GM12878 (cell line): ENCODE measurements at regions not wholly inside any gene's neighbourhood (a gene's known extent, or its start where the extent isn't known, plus 50 kb on each side); places are given as distances from the start of the nearest gene placed in this dataset.

Experiments used
- ATAC-seq: fragments of 200-7000 bp; cut with Tn5 transposase; 3 replicates; pipeline ENCODE4 v1.9.1; 2020; ENCODE audit warnings: mild to moderate bottlenecking, moderate library complexity
- BruUV-seq: library from RNA; stranded (reverse); fragments of 400-500 nt; replicated peaks from 2 replicates; lab custom pipeline; 2021; lab: Mats Ljungman, UMichigan
- CTCF ChIA-PET: fragments of 300-600 bp; sonication (Branson Sonifier 250); formaldehyde crosslinking; extraction: SDS; loops from one replicate; lab custom pipeline; 2021; ENCODE audit warnings: inconsistent platforms; lab: Yijun Ruan, JAX
- POLR2A ChIA-PET: fragments of 350-600 bp; formaldehyde crosslinking; extraction: SDS; loops from one replicate; lab custom pipeline; 2021; ENCODE audit warnings: inconsistent platforms; lab: Charles Lee
- RAD21 ChIA-PET: fragments of 300-600 bp; sonication (Branson Sonifier 250); formaldehyde crosslinking; loops from one replicate; lab custom pipeline; 2023; ENCODE audit warnings: antibody characterized with exemption; ENCODE audit not compliant: unreplicated experiment; lab: Charles Lee
- SMC1A ChIA-PET: fragments of 300-600 bp; sonication (Branson Sonifier 250); formaldehyde crosslinking; loops from one replicate; lab custom pipeline; 2023; ENCODE audit not compliant: unreplicated experiment, uncharacterized antibody; lab: Charles Lee
- DNase-seq: peaks from one replicate; pipeline ENCODE4 v3.0.0-alpha.2; 2011; ENCODE audit warnings: low read depth, low spot score
- FAIRE-seq: peaks from 3 replicates; lab custom pipeline; 2011; peaks lifted over from hg19 to GRCh38; lab: Jason Lieb, UNC
- H2AFZ ChIP-seq: 2 replicates; pipeline ENCODE4 v1.6.0; 2011; ENCODE audit warnings: low read depth, low read length, control low read depth; ENCODE audit not compliant: control insufficient read depth
- H3K27ac ChIP-seq: 2 replicates; pipeline ENCODE4 v1.5.1; 2011; ENCODE audit warnings: control low read depth; ENCODE audit not compliant: control insufficient read depth, insufficient read depth
- H3K27me3 ChIP-seq, 2 experiments: replicated peaks in 1 of 2; 2 replicates each; pipeline versions ENCODE4 v1.6.0 to v1.6.1; 2011; ENCODE audit warnings: low read length in 1 of 2; ENCODE audit not compliant: control insufficient read depth in 2 of 2, insufficient read depth in 2 of 2
- H3K36me3 ChIP-seq, 2 experiments: 2 replicates each; pipeline ENCODE4 v1.5.1; 2011; ENCODE audit warnings: low read length in 1 of 2; ENCODE audit not compliant: control insufficient read depth in 2 of 2, insufficient read depth in 2 of 2
- H3K4me1 ChIP-seq: 2 replicates; pipeline ENCODE4 v1.6.1; 2011; ENCODE audit warnings: mild to moderate bottlenecking, low read length, moderate library complexity, mixed read lengths; ENCODE audit not compliant: control insufficient read depth, insufficient read depth
- H3K4me2 ChIP-seq: 2 replicates; pipeline ENCODE4 v1.6.0; 2011; ENCODE audit warnings: control low read depth; ENCODE audit not compliant: control insufficient read depth, insufficient read depth
- H3K4me3 ChIP-seq: fragments of 200-600 bp; sonication (generic); 2 replicates; pipeline ENCODE4 v1.5.1; 2016
- H3K79me2 ChIP-seq: 2 replicates; pipeline ENCODE4 v1.6.0; 2011; ENCODE audit warnings: low read length; ENCODE audit not compliant: control insufficient read depth, insufficient read depth
- H3K9ac ChIP-seq: 2 replicates; pipeline ENCODE4 v1.8.0; 2011; ENCODE audit warnings: low read length, control low read depth, mixed read lengths; ENCODE audit not compliant: control insufficient read depth, insufficient read depth
- H3K9me3 ChIP-seq: replicated peaks from 3 replicates; pipeline ENCODE4 v1.5.1; 2011; ENCODE audit warnings: mild to moderate bottlenecking, low read length; ENCODE audit not compliant: control insufficient read depth, insufficient read depth
- H4K20me1 ChIP-seq: 2 replicates; pipeline ENCODE4 v1.6.0; 2011; ENCODE audit not compliant: control insufficient read depth, insufficient read depth
- BCL3 ChIP-seq: IDR thresholded peaks from 2 replicates; pipeline ENCODE4 v1.6.1; 2011; ENCODE audit warnings: borderline replicate concordance, low read depth, mild to moderate bottlenecking, moderate library complexity, low read length; ENCODE audit not compliant: insufficient read depth, poor library complexity, severe bottlenecking
- BMI1 ChIP-seq: fragments of 450-650 bp; IDR thresholded peaks from 2 replicates; pipeline ENCODE4 v1.6.1; 2016; ENCODE audit warnings: mild to moderate bottlenecking, moderate library complexity, borderline replicate concordance
- FOS ChIP-seq: IDR thresholded peaks from 3 replicates; pipeline ENCODE4 v1.6.1; 2011; ENCODE audit warnings: borderline replicate concordance; ENCODE audit not compliant: insufficient read length; ENCODE audit errors: extremely low read depth
- FOXM1 ChIP-seq: IDR thresholded peaks from 2 replicates; pipeline ENCODE4 v1.6.1; 2012; ENCODE audit warnings: low read depth, mild to moderate bottlenecking, inconsistent platforms, low read length, moderate library complexity
- JUND ChIP-seq: IDR thresholded peaks from 2 replicates; pipeline ENCODE4 v1.6.1; 2012; ENCODE audit warnings: low read depth, mild to moderate bottlenecking, low read length, improper control_type of control experiment, moderate library complexity
- NR2C2 ChIP-seq: IDR thresholded peaks from 2 replicates; pipeline ENCODE4 v1.6.1; 2011; ENCODE audit warnings: borderline replicate concordance, low read depth; ENCODE audit not compliant: control insufficient read depth, insufficient read length
- NRF1 ChIP-seq: conservative IDR thresholded peaks from 2 replicates; pipeline ENCODE4 v1.6.1; 2011; ENCODE audit warnings: mild to moderate bottlenecking, low read depth, low read length, improper control_type of control experiment
- PAX5 ChIP-seq: IDR thresholded peaks from 2 replicates; pipeline ENCODE4 v1.6.1; 2011; ENCODE audit warnings: low read depth, low read length, borderline replicate concordance
- SMAD1 ChIP-seq: fragments of 450-650 bp; IDR thresholded peaks from 2 replicates; pipeline ENCODE4 v1.6.1; 2018; ENCODE audit warnings: mild to moderate bottlenecking, low read depth; ENCODE audit not compliant: partially characterized antibody
- SP1 ChIP-seq: IDR thresholded peaks from one replicate; pipeline ENCODE4 v1.6.1; 2011; ENCODE audit warnings: low read depth, low read length
- SREBF2 ChIP-seq: IDR thresholded peaks from 2 replicates; pipeline ENCODE4 v1.6.1; 2012; ENCODE audit warnings: mild to moderate bottlenecking, low read length
- SUPT20H ChIP-seq: IDR thresholded peaks from 2 replicates; pipeline ENCODE4 v1.6.1; 2011; ENCODE audit warnings: low read depth, mild to moderate bottlenecking, low read length, moderate library complexity, borderline replicate concordance; ENCODE audit not compliant: control insufficient read depth
- TCF12 ChIP-seq: IDR thresholded peaks from 2 replicates; pipeline ENCODE4 v1.6.1; 2011; ENCODE audit warnings: low read depth, mild to moderate bottlenecking, low read length
- YBX1 ChIP-seq: fragments of 450-650 bp; IDR thresholded peaks from 2 replicates; pipeline ENCODE4 v1.6.1; 2016; ENCODE audit warnings: antibody characterized with exemption
- ZBTB40 ChIP-seq: fragments of 450-650 bp; IDR thresholded peaks from 2 replicates; pipeline ENCODE4 v1.6.1; 2016; ENCODE audit warnings: mild to moderate bottlenecking, moderate library complexity, borderline replicate concordance
- ZNF24 ChIP-seq: fragments of 450-650 bp; IDR thresholded peaks from 2 replicates; pipeline ENCODE4 v1.6.1; 2017; ENCODE audit warnings: antibody characterized with exemption, mild to moderate bottlenecking
- WGBS: methylation state at CpG from one replicate; pipeline ENCODE4 v1.1.6; 2016; ENCODE audit warnings: low lambda C conversion rate; ENCODE audit not compliant: insufficient replicate concordance, insufficient coverage; ENCODE audit errors: missing lambda C conversion rate; 5-methylcytosine and 5-hydroxymethylcytosine counted together
- in situ Hi-C: fragments of 300-500 bp; cut with MboI; formaldehyde crosslinking; loops from 9 replicates; pipeline ENCODE4 v1.14.3; 2018; ENCODE audit warnings: mixed read lengths
- intact Hi-C: fragments of 100-400 bp; cut with micrococcal nuclease; formaldehyde crosslinking; loops from one replicate; pipeline ENCODE4 v1.14.2; 2022; ENCODE audit not compliant: unreplicated experiment
- TF ChIP-seq, protein P1 (sequence below): fragments of 450-650 bp; IDR thresholded peaks from 2 replicates; pipeline ENCODE4 v1.6.1; 2016; ENCODE audit warnings: mild to moderate bottlenecking

GRCh38 chr6:22513667-22514066, 55.7 kb upstream of the HDGFL1 start (continued):
- no peak for TF ChIP-seq FOXM1

- Histone ChIP-seq H4K20me1 (no peaks in the 10 kb centered on the region), H3K27me3 (no peaks in the 10 kb centered on the region), H3K9ac (no peak overlapping the region), H3K27ac (no peak overlapping the region), H3K79me2 (no peaks in the 10 kb centered on the region), H3K4me1 (no peaks in the 10 kb centered on the region), H3K4me2 (no peak overlapping the region), H3K9me3 (no peaks in the 10 kb centered on the region), H3K4me3 (no peak overlapping the region)
- no TSS peak for BruUV-seq
- CTCF ChIA-PET = interaction anchor here (0.9 to 1.0 kb wide), 2 partner anchors 8 to 9 kb away, joined by 3 to 4 read pairs; no protein-coding TSS in a partner anchor
- RAD21 ChIA-PET = no interaction called here
- ATAC-seq (no peak), FAIRE-seq (no peak)
- 48% methylated on average over 2 of the region's 2 CpGs for WGBS
- in situ Hi-C loops = no loop called here
- POLR2A ChIA-PET = no interaction called here
- intact Hi-C loops = no loop called here
- SMC1A ChIA-PET = interaction anchor here (0.6 kb wide), 2 partner anchors 42 to 557 kb away, joined by 3 read pairs; no protein-coding TSS in a partner anchor
- TF ChIP-seq SUPT20H (no peak), SP1 (no peak), PAX5 (no peak), ZBTB40 (no peak), YBX1 (no peak), BCL3 (no peak), FOXM1 (no peak), JUND (no peak), BMI1 (no peak), SREBF2 (no peak), FOS (no peak), NR2C2 (no peak), NRF1 (no peak), SMAD1 (no peak), ZNF24 (no peak), TCF12 (no peak)
- TF ChIP-seq, protein P1, sequence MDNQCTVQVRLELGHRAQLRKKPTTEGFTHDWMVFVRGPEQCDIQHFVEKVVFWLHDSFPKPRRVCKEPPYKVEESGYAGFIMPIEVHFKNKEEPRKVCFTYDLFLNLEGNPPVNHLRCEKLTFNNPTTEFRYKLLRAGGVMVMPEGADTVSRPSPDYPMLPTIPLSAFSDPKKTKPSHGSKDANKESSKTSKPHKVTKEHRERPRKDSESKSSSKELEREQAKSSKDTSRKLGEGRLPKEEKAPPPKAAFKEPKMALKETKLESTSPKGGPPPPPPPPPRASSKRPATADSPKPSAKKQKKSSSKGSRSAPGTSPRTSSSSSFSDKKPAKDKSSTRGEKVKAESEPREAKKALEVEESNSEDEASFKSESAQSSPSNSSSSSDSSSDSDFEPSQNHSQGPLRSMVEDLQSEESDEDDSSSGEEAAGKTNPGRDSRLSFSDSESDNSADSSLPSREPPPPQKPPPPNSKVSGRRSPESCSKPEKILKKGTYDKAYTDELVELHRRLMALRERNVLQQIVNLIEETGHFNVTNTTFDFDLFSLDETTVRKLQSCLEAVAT = no peak
- TF ChIP-seq, all 136 proteins: peak for 0
- Histone ChIP-seq H2AFZ (no peak overlapping the region), H3K36me3 (no peaks in the 10 kb centered on the region)
- DNase-seq = no peak
Measured at GRCh38 chr6:22519237-22519636, 50.1 kb upstream of the HDGFL1 start.
